NCI-H82 (cell line): ENCODE measurements at regions not wholly inside any gene's neighbourhood (a gene's known extent, or its start where the extent isn't known, plus 50 kb on each side); places are given as distances from the start of the nearest gene placed in this dataset.

Experiments
- DNase-seq: peaks from one replicate; lab custom pipeline; 2025; lab: John Stamatoyannopoulos, UW

GRCh38 chr10:124302951-124303505 is 115.7 kb downstream of the OAT start:
- no peak for DNase-seq

- DNase-seq, result no peak
These were observed 117.0 kb downstream of the OAT start for GRCh38 chr10:124301736-124302135.

- DNase-seq, result no peak
These were observed 118.0 kb downstream of the OAT start for GRCh38 chr10:124300735-124301134.

GRCh38 chr10:124300224-124300623 is 118.5 kb downstream of the OAT start:
- DNase-seq, result no peak

- no peak for DNase-seq
These were observed 119.0 kb downstream of the OAT start for GRCh38 chr10:124299696-124300095.

- DNase-seq, result no peak
These were observed 119.8 kb downstream of the OAT start for GRCh38 chr10:124298891-124299290.

- no peak for DNase-seq
These were observed 121.6 kb downstream of the OAT start for GRCh38 chr10:124296813-124297788.

- DNase-seq, result no peak
These were observed 122.5 kb downstream of the OAT start for GRCh38 chr10:124296121-124296812.

- no peak for DNase-seq
These were observed 123.6 kb downstream of the OAT start for GRCh38 chr10:124294811-124295770.

- no peak for DNase-seq
These were observed 124.9 kb downstream of the OAT start for GRCh38 chr10:124293616-124294449.

GRCh38 chr10:124292911-124293615 is 125.7 kb downstream of the OAT start:
- no peak for DNase-seq

GRCh38 chr10:124291001-124291701 is 127.6 kb downstream of the OAT start:
- no peak for DNase-seq

GRCh38 chr10:124289851-124290795 is 128.6 kb downstream of the OAT start:
- no peak for DNase-seq

GRCh38 chr10:124288928-124289850 is 129.5 kb downstream of the OAT start:
- DNase-seq, result no peak

GRCh38 chr10:124288486-124288885 is 130.2 kb downstream of the OAT start:
- DNase-seq, result no peak

- DNase-seq, result no peak
These were observed 130.9 kb downstream of the OAT start for GRCh38 chr10:124287791-124288190.

- no peak for DNase-seq
These were observed 131.5 kb downstream of the OAT start for GRCh38 chr10:124287071-124287685.
